Effector memory CD8-positive, alpha-beta T cell (primary cell): ENCODE measurements at regions not wholly inside any gene's neighbourhood (a gene's known extent, or its start where the extent isn't known, plus 50 kb on each side); places are given as distances from the start of the nearest gene placed in this dataset.

Source experiments
- ATAC-seq: fragments of 150-1000 bp; cut with Tn5 transposase; replicated peaks from 2 replicates; pipeline ENCODE4 v1.10.0; 2021; ENCODE audit warnings: mild to moderate bottlenecking, moderate library complexity
- DNase-seq, 3 experiments: peaks; one replicate each; pipeline ENCODE4 v3.0.0; 2021
- H3K27ac Mint-ChIP-seq, 2 donors: one replicate each; pipeline ENCODE4 v1.8.0; 2022; ENCODE audit warnings: mild to moderate bottlenecking in 2 of 2, mixed read lengths in 2 of 2, moderate library complexity in 2 of 2
- H3K27me3 Mint-ChIP-seq, 2 donors: one replicate each; pipeline ENCODE4 v1.8.0; 2022; ENCODE audit warnings: mixed read lengths in 2 of 2
- H3K36me3 Mint-ChIP-seq: one replicate; pipeline ENCODE4 v1.8.0; 2022; ENCODE audit warnings: mild to moderate bottlenecking, moderate library complexity, mixed read lengths; ENCODE audit not compliant: insufficient read depth
- H3K4me1 Mint-ChIP-seq, 2 donors: one replicate each; pipeline ENCODE4 v1.8.0; 2022; ENCODE audit warnings: low read depth in 2 of 2, mixed read lengths in 2 of 2
- H3K4me3 Mint-ChIP-seq, 2 donors: one replicate each; pipeline ENCODE4 v1.8.0; 2022; ENCODE audit warnings: mild to moderate bottlenecking in 2 of 2, mixed read lengths in 2 of 2, moderate library complexity in 2 of 2
- H3K9me3 Mint-ChIP-seq, 2 donors: one replicate each; pipeline ENCODE4 v1.8.0; 2022; ENCODE audit warnings: mixed read lengths in 2 of 2

DNA sequence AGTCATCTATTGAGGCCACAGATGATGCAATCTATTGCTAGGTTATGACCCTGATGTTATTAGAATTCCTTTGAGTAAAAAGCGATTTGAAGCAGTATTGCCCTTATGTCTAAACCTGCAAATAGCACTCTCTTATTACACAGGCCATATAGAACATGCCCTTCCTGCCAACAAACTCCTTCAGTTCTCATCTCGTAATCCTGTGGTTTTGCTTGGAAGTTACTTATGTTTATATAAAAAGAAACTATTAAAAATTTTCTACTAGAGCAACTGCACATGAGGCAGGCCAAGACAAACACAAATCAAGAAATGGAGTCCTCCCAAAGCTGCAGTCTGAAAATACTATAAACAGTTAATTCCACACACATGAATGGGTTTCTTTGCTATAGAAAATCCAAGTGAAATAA lies 1200.2 kb downstream of the LRFN5 start:
- H3K36me3 Mint-ChIP-seq = no peaks in the 10 kb centered on the region
- no peak overlapping the region for H3K4me3 Mint-ChIP-seq
- ATAC-seq (no peak), DNase-seq (no peak)
- no peak overlapping the region for H3K27ac Mint-ChIP-seq
- H3K4me1 Mint-ChIP-seq = no peaks in the 10 kb centered on the region
- peaks cover 0 to 6% of the 10 kb centered on the region in 2 donors for H3K9me3 Mint-ChIP-seq
- no peaks in the 10 kb centered on the region for H3K27me3 Mint-ChIP-seq

DNA sequence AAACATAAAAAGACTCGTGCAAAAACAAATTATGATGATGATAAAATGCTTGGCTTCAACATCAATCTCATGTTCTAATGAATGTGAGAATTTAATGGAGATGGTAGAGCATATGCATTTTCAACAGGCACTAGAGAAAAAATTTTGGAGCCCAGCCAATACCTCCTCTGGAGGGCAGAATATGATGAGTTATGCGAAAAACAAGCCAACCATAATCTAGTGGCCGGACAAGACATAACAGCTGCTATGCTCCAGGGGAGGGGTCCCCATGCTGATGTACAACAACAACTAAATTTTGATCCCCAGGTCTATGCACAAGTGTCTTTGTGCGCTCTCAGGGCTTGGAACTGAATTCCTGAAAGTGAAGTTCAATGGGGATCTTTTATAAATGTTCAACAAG lies 1197.5 kb downstream of the LRFN5 start:
- ATAC-seq (no peak), DNase-seq (no peak)
- Mint-ChIP-seq H3K9me3 (peaks cover 9 to 10% of the 10 kb centered on the region in 2 donors), H3K27me3 (no peaks in the 10 kb centered on the region), H3K4me3 (no peak overlapping the region), H3K36me3 (no peaks in the 10 kb centered on the region), H3K4me1 (no peaks in the 10 kb centered on the region), H3K27ac (no peak overlapping the region)

DNA sequence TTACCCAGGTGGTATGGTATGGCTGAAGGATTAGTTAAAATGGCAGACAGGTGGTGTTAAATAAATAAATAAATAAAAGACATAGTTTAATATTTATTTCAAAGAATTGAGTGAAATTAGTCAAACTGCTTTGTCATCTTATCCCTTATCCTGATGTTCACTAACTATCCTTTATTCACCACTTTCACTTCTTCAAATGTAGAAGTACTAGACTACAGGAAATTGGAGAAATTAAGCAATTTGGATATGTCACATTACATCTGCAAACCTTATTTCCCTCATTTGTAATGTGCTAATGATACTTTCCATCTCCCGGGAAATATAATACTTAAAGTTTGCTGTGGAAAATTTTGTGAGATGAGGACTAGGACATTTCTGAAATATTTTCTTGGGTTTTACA lies 1195.7 kb downstream of the LRFN5 start:
- Mint-ChIP-seq H3K27ac (no peak overlapping the region), H3K9me3 (peaks cover 11 to 22% of the 10 kb centered on the region in 2 donors), H3K27me3 (no peaks in the 10 kb centered on the region), H3K4me1 (no peaks in the 10 kb centered on the region), H3K36me3 (no peaks in the 10 kb centered on the region), H3K4me3 (no peak overlapping the region)
- DNase-seq = no peak
- ATAC-seq = no peak

DNA sequence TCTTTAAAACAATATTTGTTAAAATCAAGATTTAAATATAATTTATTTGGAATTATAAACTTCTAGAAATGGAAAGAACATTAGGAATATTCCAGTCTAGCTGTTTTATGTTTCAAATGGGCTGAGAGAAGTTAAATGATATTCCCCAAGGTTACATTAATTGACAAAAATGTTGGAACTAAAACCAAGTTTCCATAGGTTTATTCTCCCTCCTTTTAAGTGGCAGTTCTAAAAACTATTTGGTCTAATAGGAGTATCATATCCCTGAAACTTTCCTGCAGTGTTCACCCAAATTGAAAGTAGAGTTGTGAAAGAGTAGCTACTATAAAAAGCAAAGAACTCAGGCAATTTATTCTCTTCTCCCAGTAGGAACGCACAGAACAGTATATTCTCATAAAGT lies 1185.5 kb downstream of the LRFN5 start:
- no peaks in the 10 kb centered on the region for H3K4me1 Mint-ChIP-seq
- H3K27ac Mint-ChIP-seq = no peak overlapping the region
- DNase-seq = no peak
- H3K27me3 Mint-ChIP-seq = no peaks in the 10 kb centered on the region
- H3K4me3 Mint-ChIP-seq = no peak overlapping the region
- no peaks in the 10 kb centered on the region for H3K36me3 Mint-ChIP-seq
- no peak for ATAC-seq
- H3K9me3 Mint-ChIP-seq = peaks cover 5 to 7% of the 10 kb centered on the region in 2 donors

DNA sequence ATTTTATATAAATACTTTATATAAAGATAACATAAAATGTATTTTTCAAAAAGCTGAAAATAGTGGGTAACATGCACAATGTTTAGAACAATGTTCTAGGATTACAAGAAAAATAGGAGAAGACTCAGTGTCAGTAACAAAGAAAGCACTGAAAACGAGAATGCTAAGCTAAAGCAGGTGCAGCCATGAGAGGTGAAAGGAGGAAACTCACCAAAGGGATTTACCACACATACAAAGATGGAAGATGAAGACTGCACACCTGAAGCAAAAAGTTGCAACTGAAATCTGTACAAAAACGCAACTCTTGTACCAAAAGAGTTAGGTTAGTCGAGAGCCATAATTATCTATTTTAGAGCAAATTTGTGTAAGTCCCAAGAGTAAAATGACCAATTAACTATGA lies 1176.1 kb downstream of the LRFN5 start:
- Mint-ChIP-seq H3K4me3 (no peak overlapping the region), H3K27ac (no peak overlapping the region), H3K4me1 (no peaks in the 10 kb centered on the region), H3K9me3 (peaks cover 9% of the 10 kb centered on the region in 2 donors), H3K27me3 (no peaks in the 10 kb centered on the region), H3K36me3 (no peaks in the 10 kb centered on the region)
- no peak for DNase-seq
- ATAC-seq = no peak

DNA sequence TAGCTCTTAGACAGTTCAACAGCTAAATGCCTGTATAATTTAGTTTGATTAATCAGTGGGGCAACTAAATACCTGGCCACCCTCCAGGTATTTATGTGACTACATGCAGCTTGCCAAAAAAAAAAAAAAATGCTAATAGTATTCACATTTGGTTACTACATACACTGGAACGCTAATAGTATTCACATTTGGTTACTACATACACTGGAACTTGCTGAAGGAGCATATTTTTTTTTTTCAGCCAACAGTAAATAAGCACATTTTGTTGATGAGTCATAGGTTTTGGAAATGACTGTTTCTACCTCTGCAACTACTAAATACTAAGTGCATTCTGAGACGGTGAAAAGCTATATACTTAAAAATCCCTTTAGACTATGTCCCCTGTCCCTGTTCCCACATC lies 1172.3 kb downstream of the LRFN5 start:
- Mint-ChIP-seq H3K36me3 (no peaks in the 10 kb centered on the region), H3K27ac (no peak overlapping the region), H3K4me3 (no peak overlapping the region), H3K9me3 (peaks cover 4 to 5% of the 10 kb centered on the region in 2 donors), H3K27me3 (no peaks in the 10 kb centered on the region), H3K4me1 (no peaks in the 10 kb centered on the region)
- ATAC-seq (no peak), DNase-seq (no peak)

DNA sequence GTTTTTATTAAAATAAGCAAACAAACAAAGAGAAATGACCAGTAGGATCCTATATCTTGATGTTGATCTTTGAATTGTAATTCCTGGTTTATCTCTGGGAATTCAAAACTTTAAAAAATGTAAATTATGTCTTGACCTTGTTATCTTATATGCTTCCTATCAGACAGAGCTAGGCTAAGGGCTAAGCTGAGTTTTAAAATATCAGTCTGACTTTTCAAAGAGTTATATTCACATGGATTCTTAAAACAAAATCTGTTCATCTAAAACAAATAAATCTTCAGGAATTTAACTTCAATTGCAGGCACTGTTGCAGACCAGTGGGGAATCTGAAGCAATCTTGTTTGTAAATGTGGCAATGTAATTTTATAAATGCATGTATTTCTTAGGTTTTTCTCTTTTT lies 1144.1 kb downstream of the LRFN5 start:
- Mint-ChIP-seq H3K4me1 (no peaks in the 10 kb centered on the region), H3K4me3 (no peak overlapping the region), H3K27ac (no peak overlapping the region), H3K27me3 (no peaks in the 10 kb centered on the region), H3K36me3 (no peaks in the 10 kb centered on the region), H3K9me3 (no peaks in the 10 kb centered on the region)
- ATAC-seq (no peak), DNase-seq (no peak)

DNA sequence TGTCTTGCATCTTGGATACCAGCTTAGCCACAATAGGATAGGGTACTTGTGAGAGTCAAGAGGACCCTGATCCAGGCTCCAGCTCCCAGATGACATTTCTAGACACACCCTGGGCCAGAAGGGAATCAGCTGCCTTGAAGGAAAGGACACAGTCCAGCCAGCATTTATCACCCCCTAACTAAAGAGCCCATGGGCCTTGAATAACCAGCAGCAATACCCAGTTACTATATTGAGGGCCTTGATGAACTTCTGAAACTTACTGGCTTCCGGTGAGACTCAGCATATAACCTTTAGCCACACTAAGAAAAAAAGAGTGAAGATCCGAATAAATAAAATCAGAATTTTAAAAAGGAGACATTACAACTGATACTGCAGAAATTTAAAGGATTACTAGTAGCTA lies 1135.4 kb downstream of the LRFN5 start:
- Mint-ChIP-seq H3K9me3 (peaks cover 0 to 8% of the 10 kb centered on the region in 2 donors), H3K4me3 (no peak overlapping the region), H3K27me3 (no peaks in the 10 kb centered on the region), H3K27ac (no peak overlapping the region), H3K4me1 (no peaks in the 10 kb centered on the region), H3K36me3 (no peaks in the 10 kb centered on the region)
- ATAC-seq (no peak), DNase-seq (no peak)

DNA sequence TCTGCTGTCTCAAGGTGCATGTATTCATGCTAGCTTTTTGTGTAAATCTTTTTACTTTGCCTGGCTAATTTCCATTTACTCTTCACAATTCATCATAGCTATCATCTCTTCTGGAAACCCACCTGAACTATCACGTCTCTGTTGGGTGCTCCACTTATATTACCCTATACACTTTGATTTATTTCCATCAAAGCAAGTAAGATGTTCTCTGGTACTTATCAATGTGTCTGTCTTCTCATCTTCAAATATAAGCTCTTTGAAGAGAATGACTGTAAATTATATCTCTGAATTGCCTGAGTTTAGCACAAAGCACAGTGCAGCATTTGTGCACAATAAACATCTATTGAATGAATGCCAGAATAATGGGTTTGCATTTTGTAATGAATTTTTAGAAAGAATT lies 1129.7 kb downstream of the LRFN5 start:
- no peaks in the 10 kb centered on the region for H3K4me1 Mint-ChIP-seq
- no peak overlapping the region for H3K4me3 Mint-ChIP-seq
- no peaks in the 10 kb centered on the region for H3K27me3 Mint-ChIP-seq
- no peak for DNase-seq
- ATAC-seq = no peak
- H3K36me3 Mint-ChIP-seq = no peaks in the 10 kb centered on the region
- H3K27ac Mint-ChIP-seq = no peak overlapping the region
- H3K9me3 Mint-ChIP-seq = peaks cover 0 to 7% of the 10 kb centered on the region in 2 donors

DNA sequence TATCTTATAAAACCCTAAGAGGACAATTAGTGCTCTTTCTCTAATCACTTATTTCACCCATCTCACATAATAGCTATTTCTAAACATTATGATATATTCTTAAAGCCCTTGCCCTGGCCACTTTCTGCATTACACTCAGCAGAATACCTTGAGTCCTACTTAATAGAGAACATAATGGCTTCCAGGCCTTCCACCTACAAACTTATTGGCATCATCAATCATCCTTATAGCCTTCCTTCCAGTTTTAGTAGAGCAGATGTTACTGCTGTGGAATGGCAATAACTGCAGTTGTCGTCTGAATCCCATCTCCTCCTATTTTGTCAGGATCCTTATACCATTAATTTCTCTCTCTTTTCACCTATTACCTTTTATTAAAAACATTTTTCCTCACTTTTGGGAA lies 1127.4 kb downstream of the LRFN5 start:
- H3K4me3 Mint-ChIP-seq = no peak overlapping the region
- no peaks in the 10 kb centered on the region for H3K4me1 Mint-ChIP-seq
- H3K27me3 Mint-ChIP-seq = no peaks in the 10 kb centered on the region
- peaks cover 6 to 7% of the 10 kb centered on the region in 2 donors for H3K9me3 Mint-ChIP-seq
- no peak overlapping the region for H3K27ac Mint-ChIP-seq
- no peaks in the 10 kb centered on the region for H3K36me3 Mint-ChIP-seq
- ATAC-seq (no peak), DNase-seq (no peak)

DNA sequence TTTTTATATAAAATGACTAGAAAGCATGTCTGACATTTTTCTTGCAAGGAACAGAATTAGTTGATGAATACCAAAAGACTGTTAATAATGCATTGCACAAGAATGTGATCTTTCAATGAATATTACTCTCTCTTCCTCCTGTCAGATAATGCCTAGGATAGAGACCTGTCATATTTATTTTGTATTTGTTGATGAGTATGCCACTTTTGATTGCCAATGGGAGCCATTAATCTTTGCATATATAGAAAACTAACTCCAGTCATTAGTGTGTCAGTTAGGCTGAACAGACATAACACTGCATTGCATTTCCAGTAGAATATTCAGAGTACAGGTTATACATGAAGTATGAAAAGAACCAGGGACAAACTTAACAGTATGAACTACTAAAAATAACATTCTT lies 1125.3 kb downstream of the LRFN5 start:
- Mint-ChIP-seq H3K9me3 (peaks cover 6% of the 10 kb centered on the region in 2 donors), H3K36me3 (no peaks in the 10 kb centered on the region), H3K4me3 (no peak overlapping the region), H3K27ac (no peak overlapping the region), H3K4me1 (no peaks in the 10 kb centered on the region), H3K27me3 (no peaks in the 10 kb centered on the region)
- ATAC-seq (no peak), DNase-seq (no peak)

DNA sequence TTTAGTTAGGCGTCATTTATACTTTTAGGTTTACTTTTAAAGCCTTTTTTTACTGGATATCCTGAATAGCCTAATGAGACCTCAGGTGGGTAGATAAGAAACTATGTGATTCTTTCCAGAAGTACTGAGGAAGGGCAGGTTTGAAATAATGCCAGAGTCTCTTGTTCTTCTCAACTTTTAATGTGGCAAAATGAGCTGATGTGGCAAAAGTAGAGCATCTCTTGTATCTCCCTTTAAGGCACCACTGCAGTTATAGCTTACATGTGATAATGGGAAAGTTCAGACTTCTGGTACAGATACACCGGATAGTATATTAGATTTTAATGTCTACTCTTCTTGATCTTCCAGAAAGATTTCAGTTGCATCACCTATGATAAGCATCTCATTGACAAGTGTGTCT lies 1124.8 kb downstream of the LRFN5 start:
- DNase-seq (no peak), ATAC-seq (no peak)
- Mint-ChIP-seq H3K27ac (no peak overlapping the region), H3K27me3 (no peaks in the 10 kb centered on the region), H3K4me3 (no peak overlapping the region), H3K9me3 (peaks cover 6% of the 10 kb centered on the region in 2 donors), H3K4me1 (no peaks in the 10 kb centered on the region), H3K36me3 (no peaks in the 10 kb centered on the region)

DNA sequence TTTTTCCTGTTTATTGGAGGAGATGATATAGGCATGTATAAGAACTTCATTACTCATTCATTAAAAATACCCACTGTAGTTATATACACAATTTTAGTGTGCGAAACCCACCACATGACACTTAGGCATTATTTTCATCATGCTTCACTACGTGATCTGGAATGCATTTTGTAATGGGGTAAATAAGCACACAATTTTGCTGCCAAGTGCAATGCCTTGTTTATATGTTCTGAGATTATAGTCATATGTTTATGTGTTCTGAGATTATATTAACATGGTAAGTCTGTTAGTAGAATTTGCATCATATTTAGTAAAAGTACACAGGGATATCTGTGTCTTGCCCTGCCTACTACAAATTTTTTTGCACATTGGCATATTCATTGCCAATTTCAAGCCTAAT lies 1123.0 kb downstream of the LRFN5 start:
- no peak overlapping the region for H3K27ac Mint-ChIP-seq
- no peak for DNase-seq
- no peaks in the 10 kb centered on the region for H3K4me1 Mint-ChIP-seq
- no peak overlapping the region for H3K4me3 Mint-ChIP-seq
- peaks cover 6 to 8% of the 10 kb centered on the region in 2 donors for H3K9me3 Mint-ChIP-seq
- H3K27me3 Mint-ChIP-seq = no peaks in the 10 kb centered on the region
- ATAC-seq = no peak
- H3K36me3 Mint-ChIP-seq = no peaks in the 10 kb centered on the region

DNA sequence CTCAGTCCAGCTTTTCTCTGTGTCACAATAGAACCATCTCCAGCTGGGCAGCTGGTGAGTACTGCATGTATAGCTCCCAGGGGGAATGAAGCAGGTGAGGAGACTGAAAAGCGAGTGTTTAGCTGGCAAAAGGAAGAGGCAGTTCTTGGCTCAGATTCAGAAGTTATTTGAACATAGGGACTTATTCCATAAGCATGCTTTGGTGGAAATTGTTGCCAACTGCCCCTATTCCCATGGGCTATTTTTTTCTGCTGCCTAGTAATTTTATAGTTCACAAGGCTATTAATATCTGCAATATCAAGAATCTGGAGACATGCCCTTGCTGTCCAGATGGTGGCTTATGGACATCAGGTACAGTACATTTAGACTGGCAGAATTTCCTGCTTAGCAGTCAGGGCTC lies 1112.7 kb downstream of the LRFN5 start:
- Mint-ChIP-seq H3K4me1 (no peaks in the 10 kb centered on the region), H3K4me3 (no peak overlapping the region), H3K27ac (no peak overlapping the region), H3K27me3 (no peaks in the 10 kb centered on the region), H3K36me3 (no peaks in the 10 kb centered on the region), H3K9me3 (peaks cover 6 to 7% of the 10 kb centered on the region in 2 donors)
- ATAC-seq = no peak
- DNase-seq = no peak

DNA sequence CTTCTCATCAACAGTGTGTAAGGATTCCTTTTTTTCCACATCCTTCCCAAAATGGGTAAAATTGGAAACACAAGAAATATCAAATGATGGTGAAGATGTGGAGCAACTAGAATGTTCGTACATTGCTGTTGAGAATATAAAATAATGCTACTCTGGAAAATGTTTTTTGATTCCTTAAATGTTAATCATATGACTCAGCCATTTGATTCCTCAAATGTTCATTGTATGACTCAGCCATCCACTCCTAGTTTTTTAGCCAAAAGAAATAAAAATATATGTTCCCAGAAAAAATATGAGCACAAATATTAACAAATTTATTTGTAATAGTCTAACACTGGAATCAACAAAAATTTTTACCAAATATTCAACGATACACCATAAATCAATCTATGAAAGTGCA lies 1108.6 kb downstream of the LRFN5 start:
- DNase-seq (no peak), ATAC-seq (no peak)
- H3K4me3 Mint-ChIP-seq = no peak overlapping the region
- no peaks in the 10 kb centered on the region for H3K36me3 Mint-ChIP-seq
- H3K9me3 Mint-ChIP-seq = peaks cover 7% of the 10 kb centered on the region in 2 donors
- H3K27me3 Mint-ChIP-seq = no peaks in the 10 kb centered on the region
- no peaks in the 10 kb centered on the region for H3K4me1 Mint-ChIP-seq
- H3K27ac Mint-ChIP-seq = no peak overlapping the region
